NCI-H2227 treated with DMSO at 0.1 percent for 48 hours (cell line): ENCODE measurements at regions not wholly inside any gene's neighbourhood (a gene's known extent, or its start where the extent isn't known, plus 50 kb on each side); places are given as distances from the start of the nearest gene placed in this dataset.

Experiments used
- DNase-seq: peaks from one replicate; lab custom pipeline; 2025; lab: John Stamatoyannopoulos, UW

DNA sequence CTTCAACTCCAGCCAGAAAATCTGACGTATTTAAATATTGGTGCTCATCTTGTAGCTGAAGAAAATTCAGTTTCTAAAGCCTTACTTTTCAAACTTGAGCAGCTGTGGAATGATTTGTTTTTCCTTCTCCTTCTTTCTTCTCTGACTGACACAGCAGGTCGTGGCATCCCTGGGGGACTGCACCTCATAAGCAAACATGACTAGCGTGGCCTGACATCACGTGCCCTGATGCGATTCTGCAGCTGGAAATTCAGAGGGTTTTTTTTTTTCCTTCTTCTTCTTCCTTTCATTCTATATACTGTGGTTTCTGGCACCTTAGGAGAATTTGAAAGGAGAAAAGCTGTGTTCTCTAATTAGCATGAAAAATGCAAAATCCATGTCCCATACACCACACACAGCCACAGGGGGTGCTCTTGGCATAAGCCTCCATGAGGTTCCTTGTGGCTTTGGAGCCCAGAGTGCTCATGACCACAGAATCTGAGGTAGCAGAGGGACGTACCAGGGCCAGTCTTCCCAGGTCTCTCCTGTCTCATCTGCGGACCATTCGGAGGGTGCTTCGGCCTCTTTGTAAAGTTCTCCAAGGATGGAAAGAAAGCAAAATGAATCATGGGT, 258.5 kb upstream of the CDH4 start:
- no peak for DNase-seq

DNA sequence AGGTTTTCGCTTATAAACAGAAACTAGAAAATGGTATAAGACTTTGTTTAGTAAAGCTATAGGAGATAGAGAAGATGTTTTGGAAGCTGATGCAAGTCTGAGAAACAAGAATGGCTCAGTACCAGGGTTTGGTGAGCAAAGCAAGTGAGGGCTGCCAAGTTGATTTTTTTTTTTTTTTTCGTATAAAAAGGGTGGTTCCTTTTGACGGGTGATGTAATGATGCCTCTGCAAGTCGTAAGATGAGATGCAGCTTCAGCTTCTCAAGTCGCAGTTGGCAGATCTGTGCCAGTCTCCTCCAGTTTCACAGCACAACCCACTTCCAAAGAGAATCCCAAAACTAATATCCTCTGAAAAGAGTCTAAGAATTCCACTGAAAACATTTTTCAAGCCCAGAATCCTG, 252.8 kb upstream of the CDH4 start:
- DNase-seq: no peak

DNA sequence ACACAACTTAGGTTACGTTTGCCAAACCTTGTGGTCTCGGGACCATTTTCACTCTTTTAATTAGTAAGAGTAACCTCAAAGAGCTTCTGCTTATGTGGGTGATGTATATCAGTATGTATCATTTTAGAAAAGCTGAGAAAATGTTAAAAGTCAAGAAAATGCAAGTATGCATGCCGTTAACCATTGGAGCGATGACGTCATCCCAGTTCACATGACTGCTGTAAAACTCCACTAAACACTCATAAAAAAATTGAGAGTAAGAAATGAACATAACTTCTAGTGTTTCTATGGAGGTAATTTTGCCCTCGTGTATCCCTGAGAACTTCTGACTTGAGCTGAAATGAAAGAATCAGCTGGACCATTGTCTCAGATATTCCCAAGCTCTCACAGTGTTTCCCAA, 250.0 kb upstream of the CDH4 start:
- no peak for DNase-seq

DNA sequence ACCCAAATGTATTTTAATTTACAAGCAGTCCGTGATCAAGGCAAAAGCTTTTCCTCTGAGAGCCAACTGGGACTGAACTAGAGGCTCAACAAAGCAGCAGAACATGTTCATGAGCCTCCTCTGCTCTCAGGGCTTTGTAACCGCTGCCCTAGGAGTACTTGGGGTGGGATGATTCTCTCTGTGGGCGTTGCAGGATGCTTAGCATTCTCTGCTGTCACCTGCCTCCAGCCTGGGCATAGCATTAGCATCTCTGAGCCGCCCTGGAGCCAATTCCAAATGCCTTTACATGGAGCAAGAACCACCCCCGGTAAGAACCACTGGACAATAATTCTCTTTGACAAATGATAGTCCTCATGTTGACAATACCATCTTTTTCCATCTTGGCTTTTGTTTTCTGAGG, 237.6 kb upstream of the CDH4 start:
- no peak for DNase-seq

DNA sequence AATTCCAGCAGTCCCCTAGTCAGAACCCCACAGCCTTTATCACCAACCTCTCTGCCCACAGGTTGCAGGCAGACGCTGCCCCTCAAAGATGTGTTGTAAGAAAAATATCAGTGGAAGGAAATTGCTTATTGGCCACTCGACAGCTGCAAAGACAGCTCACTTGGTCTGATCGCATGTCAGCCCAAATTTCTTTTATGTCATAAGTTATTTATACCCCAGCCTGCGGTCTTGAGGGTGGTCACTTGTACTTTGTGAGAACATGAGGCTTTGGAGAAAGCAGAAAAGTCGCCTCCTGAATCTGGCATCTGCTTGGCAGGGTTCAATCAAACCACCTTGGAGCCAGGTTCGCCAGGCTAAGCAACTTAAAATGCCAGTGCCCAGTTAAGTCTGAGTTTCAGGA, 236.5 kb upstream of the CDH4 start:
- no peak for DNase-seq

DNA sequence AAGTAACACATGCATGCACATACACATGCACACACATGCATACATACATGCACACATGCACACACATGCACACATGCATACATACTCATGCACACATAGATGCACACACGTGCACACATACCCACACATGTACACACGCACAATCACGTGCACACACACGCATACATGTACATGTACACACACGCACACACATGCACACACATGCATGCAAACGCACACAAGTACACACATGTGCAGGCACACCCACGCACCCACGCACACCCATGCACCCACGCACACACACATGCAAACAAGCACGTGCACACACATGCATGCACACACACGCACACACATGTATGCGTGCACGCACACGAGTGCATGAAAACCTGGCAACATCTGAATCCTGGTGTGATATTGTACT, 232.7 kb upstream of the CDH4 start:
- no peak for DNase-seq

DNA sequence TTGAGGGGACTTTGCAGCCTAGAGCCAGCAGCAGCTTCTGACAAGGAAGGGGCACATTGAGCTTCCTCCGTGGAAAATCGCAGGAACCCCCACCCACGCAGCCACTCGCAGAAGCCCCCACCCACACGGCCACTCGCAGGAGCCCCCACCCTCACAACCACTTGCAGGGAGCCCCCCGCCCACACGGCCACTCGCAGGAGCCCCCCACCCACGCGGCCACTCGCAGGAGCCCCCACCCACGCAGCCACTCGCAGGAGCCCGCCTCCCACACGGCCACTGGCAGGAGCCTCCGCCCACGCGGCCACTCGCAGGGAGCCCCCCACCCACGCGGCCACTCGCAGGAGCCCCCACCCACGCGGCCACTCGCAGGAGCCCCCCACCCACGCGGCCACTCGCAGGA, 228.4 kb upstream of the CDH4 start:
- no peak for DNase-seq

DNA sequence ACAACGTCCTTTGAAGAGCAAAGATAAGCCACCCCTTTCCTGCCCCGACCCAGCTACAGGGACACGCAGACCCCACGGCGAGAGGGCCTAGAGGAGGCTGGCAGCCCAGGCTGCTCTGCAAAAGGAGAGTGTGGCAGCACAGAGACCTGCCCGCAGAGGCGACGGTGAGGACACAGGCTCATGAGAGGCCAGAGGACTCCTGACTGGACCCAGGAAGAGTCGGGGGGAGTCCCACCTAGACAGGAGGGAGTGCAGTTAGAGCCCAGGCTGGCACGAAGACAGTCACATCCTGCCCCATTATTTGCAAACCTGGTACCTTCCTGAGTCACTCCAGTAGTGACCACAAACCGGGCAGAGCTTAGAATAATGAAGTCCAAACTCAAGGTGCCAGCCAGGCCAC, 227.7 kb upstream of the CDH4 start:
- DNase-seq: no peak

DNA sequence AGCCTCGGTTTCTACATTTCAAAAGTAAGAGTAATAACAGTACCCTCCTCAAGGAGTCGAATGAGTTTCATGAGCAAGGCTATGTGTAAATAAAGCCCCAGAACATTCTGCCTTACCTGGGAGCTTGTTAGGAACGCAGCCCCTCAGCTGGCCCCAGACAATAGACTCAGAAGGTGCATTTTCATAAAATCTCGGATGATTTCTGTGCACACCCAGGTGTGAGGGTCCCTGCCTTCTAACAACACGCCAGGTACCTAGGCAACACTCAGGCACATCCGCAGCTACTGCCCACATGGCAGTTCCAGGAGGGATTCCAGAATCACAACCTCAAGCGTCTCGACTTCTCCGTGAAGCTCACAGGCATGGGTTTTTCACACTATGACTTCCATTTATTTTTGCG, 226.5 kb upstream of the CDH4 start:
- DNase-seq: no peak

DNA sequence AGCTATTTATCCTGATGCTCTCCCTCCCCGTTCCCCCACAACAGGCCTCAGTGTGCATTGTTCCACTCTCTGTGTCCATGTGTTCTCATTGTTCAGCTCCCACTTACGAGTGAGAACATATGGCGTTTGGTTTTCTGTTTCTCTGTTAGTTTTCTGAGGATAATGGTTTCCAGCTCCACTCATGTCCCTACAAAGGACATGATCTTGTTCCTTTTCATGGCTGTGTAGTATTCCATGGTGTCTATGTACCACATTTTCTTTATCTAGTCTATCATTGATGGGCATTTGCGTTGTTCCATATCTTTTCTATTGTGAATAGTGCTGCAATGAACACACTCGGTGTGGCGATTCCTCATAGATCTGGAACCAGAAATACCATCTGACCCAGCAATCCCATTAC, 225.9 kb upstream of the CDH4 start:
- no peak for DNase-seq

DNA sequence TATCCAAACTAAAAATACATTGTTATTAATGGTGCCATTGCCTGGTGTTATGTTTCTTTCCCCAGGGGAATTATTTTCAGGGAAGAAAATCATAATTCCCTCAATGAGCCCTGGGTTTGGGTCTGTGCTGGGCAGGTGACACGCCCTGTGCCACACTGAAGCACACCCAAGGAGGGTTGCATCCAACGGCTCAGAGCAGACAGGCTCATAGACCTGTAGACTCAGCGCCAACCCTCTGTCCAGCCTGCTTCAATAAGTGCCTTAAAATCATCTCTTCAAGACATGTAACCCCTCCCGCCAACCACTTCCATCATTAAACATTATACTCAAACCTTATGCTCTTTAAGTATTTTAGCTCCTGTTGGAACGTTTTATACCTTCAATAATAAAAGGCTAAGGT, 225.3 kb upstream of the CDH4 start:
- DNase-seq: no peak

DNA sequence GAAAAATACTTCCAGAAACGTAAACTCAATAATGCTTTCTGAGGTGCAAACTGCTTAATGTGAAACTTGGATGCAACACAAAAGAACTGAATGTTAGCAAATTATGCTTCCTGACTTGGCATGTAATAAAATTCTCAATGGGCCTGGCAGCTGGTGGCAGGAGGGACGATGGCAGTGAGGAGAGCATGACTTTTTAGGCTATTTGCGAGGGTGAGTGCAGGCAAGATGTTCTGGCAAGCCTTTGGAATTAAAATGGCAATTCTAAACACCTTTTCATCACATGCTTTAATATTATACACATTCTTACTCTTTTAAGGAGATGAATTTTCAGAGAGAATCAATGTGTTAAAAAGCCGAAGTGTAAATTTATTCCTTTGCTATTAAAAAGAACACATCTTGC, 224.8 kb upstream of the CDH4 start:
- no peak for DNase-seq

DNA sequence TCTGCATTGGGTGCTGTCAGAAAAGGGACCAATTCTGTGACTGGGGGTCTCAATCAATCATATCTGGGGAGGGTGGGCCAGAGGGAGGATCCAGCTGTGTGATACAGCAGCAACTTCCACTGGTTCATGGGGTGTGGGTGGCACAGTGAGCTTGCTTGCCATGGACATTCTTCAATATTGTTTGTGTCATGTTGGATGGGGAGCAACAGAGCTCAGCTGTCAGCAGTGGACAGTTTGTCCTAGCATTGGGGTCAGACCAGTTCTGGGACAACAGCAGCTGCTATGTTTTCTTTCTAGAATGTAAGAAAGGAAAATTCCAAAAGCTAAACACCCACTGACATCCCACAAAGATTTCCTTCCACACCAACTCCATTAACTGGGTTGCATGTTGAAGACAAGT, 221.9 kb upstream of the CDH4 start:
- no peak for DNase-seq

DNA sequence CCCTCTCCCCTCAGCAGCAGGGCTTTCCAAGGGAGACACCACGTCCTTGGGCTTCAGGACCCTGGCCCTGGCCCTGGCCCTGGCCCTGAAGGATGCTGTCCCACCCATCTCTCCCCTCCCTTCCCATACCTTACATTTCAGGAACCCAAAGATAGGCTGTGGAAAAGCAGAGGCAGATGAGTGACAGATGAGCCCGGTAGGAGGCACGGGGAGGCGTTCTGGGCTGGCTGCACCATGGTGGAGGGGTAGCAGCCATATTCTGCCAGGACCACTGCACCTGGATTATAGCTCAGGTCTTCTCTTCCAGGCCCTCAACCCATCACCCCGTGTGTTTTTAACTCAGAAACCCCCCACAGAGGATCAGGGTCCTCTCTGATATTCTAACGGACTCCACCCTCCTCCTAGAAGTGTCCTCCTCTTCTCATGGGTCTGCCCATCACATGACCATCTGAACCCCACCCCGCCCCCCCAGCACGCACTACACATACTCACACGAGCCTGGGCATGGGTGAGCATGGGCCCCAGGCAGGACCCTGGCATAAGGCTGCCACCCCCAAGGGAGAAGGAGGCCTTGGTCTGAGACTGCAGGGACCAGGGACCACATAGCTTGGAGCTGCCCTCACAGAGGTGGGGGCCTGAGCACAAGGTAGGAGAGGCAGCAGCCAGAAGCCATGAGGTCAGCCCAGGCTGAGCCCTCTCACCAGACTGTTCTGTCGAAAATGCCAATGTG, 220.8 kb upstream of the CDH4 start:
- no peak for DNase-seq

DNA sequence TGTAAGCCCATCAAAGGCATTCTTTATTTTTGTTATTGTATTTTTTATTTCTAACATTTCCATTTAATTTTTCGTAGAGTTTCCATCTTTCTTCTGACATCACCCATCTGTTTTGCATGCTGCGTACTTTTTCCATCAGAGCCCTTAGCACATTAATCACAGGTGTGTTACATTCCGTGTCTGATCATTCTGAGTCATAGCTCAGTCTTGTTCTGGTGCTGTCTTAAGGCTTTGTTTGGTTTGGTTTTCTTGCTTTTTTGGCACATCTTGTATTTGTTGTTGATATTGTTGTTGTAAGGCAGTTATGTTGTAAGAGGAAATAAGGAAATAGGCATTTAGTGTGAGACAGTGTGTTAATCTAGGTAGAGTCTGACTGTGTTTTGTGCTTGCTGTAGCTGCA, 214.6 kb upstream of the CDH4 start:
- no peak for DNase-seq

DNA sequence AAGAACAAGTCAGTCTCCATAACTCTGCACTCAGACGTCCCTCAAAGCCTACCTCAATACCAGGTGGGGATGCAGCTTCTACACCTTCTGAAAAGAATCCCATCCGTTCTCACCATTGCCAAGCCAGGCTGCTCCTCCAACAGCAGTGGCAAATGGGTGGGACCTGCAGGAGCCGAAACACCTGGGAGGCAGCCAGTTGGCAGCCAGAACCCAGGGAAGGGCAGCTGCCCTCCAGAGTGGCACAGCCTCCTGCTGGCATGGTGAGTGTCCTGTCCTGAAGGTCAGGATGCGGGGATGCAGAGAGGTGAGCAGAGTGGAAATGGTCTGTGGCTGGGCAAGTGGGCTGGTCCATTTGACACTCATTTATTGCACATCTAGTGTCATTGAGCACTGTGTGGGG, 210.6 kb upstream of the CDH4 start:
- DNase-seq: no peak

DNA sequence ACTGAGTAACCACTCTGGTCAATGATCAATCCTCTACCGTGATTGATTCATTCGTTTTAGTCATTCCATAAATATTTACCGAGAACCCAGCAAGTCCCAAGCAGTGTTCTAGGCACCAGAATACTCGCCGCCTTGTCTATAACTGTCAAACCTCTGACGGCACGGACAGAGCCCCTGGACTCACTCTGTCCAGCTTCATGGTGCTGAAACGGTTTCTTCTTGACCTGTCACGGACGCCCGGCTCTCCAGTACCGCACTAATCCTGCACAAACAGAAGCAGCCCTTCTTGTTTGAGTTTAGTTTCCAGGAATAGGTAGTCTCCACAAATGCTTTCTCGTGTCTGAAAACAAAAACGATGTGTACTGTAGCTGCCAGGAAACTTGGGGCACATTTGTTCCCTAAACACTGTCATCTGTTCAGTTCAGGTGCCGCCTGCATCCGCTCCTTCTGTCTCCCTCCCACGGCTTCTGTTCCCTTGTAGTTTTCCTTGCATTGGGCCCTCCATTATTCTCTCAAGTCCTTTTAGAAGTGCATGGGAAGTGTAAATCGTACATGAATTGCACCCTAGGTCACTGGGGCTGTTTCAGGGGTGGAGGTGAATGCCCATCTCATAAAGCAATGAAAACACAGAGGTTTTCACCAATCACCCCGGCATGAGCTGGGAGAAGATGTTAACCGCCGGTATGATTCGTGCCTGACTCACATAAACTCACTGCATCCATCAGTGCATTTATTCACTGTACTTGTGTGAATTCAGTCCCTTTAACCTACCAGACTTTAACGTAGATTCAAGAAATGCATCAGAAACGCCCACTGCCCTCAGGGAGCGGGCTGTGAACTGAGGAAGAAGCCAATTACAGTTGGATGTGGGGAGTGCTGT, 209.3 kb upstream of the CDH4 start:
- no peak for DNase-seq

DNA sequence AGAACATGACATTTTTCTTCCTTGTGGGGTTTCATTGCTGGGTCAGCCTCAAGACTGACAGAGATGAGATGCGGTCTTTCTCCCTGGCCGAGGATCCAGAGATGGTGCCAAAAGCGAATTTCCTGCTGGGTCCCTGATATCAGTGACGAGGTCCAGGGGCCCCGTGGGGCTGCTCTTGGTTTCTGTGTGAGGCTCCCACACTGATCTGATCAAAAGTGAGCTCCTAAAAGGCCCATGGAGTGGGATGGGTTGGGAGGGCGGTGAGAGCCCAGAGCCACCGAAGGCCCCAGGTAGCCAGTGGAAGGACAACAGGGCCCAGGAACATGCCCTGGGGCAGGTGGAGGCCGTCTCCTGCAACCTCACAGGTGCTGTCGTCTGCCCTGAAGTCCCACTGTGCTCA, 208.4 kb upstream of the CDH4 start:
- DNase-seq: no peak

DNA sequence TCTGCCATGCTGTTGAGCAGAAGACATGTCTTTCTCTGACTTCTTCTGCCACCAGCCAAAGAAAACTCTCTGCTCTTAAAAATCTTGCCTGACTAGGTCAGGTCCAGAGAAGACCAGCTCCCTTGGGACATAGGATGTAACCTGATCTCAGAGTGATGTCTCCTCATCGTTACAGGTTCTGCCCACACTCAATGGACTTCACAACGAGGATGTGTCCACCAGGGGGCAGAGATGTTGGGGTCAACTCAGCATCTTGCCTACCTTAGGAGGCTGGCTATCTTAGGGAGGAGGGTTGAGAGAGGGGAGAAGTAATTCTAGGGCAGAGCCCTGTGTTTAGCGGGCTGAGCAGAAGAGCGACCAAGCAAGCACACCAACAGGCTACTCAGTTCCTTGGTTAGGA, 207.6 kb upstream of the CDH4 start:
- DNase-seq: no peak

DNA sequence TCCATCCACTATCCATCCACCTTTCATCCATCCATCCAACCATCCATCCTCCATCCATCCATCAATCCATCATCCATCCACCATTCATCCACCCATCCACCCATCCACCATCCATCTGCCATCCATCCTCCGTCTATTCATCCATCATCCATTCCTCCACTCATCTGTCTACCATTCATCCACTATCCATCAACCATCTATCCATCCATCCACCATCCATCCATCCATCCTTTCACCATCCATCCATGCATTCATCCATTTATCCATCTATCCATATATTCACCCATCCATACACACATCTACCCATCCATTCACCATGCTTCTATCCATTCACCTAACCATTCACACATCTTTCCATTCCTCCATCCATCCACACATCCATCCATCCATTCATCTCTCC, 207.0 kb upstream of the CDH4 start:
- DNase-seq: no peak

DNA sequence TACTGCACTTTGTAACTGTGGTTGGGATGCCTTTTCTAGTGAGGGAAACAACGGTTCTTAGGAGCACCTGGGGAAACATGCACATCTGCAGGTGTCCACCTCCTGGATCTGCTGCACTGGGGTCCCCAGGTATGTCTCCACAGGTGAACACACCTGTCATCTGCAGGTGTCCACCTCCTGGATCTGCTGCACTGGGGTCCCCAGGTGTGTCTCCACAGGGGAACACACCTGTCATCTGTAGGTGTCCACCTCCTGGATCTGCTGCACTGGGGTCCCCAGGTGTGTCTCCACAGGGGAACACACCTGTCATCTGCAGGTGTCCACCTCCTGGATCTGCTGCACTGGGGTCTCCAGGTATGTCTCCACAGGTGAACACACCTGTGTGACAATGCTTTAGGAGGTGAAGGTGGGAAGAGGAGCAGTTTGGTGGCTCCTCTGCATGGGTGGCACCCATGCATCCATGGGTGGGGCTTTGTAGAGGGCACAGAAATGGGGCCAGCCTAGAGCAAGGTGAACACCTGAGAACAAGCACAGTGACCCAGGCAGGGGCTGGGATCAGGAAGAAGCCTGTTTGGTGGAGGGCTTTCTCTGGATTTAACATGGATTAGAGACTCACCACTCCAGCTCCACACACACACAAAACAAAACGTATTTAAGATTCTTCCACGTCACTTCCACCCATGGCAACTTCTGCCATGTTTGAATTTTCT, 206.0 kb upstream of the CDH4 start:
- DNase-seq: no peak

DNA sequence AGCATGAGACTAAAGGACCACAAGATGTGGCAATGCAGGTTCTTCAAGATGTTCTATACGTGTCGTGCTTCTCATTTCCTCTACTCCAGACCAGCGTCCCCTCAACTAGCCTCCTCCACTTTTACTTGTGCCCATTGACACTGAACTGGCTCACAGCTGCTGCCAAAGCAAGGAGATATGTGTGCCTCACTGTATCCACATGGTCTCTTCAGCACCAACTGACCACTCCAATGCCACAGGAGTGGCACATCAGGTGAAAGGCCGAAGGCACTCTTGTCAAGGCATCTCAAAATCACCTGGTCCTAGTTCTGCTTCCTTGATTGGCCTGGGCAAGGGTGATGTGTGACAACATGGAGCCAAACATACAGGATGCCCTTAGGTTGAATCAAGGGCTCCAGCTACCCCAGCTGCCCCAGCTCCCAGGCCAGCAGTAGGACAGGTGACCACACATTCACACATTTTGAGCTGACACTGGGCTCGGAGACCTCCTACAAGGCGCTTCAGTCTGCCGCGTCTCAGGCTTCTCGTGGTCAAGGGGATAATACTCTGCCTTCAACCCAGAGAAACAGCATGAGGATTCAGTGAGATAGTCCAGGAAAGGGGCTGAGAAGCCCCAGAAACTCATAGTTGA, 205.2 kb upstream of the CDH4 start:
- DNase-seq: no peak
